SK-MEL-5 (cell line): ENCODE measurements at regions not wholly inside any gene's neighbourhood (a gene's known extent, or its start where the extent isn't known, plus 50 kb on each side); places are given as distances from the start of the nearest gene placed in this dataset.
A peak's percentile ranks its signal among the peaks of the same experiment; 100 is the strongest.
"Not testable (repeated sequence)": the region's sequence is repeated elsewhere in the genome, so short reads cannot be mapped to it uniquely, and the experiment has no call there.

Experiments
- DNase-seq: peaks from one replicate; pipeline ENCODE4 v3.0.0-alpha.2; 2016; ENCODE audit warnings: low read depth, low spot score
- in situ Hi-C: cut with HindIII; loops from 2 replicates; pipeline ENCODE4 v1.10.0; 2016; ENCODE audit warnings: low sequenced_read_pairs, high pct_unique_total_duplicates, low pct_unique_long_range_greater_than_20kb

- in situ Hi-C loops: no loop called here
- no peak for DNase-seq
Measured at GRCh38 chr14:37816135-37816534, 220.7 kb downstream of the TTC6 start.

GRCh38 chr14:37816743-37817295 lies 221.4 kb downstream of the TTC6 start:
- in situ Hi-C loops: no loop called here
- no peak for DNase-seq

- peak; percentile 15 for DNase-seq
- in situ Hi-C loops: no loop called here
Measured at GRCh38 chr14:37819155-37820015, 224.0 kb downstream of the TTC6 start.

GRCh38 chr14:37820810-37821209 lies 225.4 kb downstream of the TTC6 start:
- in situ Hi-C loops, DNase-seq: not testable (repeated sequence)

- in situ Hi-C loops: no loop called here
- DNase-seq: no peak
Measured at GRCh38 chr14:37824939-37825712, 229.7 kb downstream of the TTC6 start.

GRCh38 chr14:37826869-37827268 lies 231.4 kb downstream of the TTC6 start:
- DNase-seq: no peak
- in situ Hi-C loops: no loop called here

- DNase-seq: no peak
- in situ Hi-C loops: no loop called here
Measured at GRCh38 chr14:37830271-37830670, 234.8 kb downstream of the TTC6 start.

GRCh38 chr14:37834275-37834674 lies 238.8 kb downstream of the TTC6 start:
- DNase-seq: no peak
- in situ Hi-C loops: no loop called here

GRCh38 chr14:37838778-37839177 lies 243.3 kb downstream of the TTC6 start:
- in situ Hi-C loops, DNase-seq: not testable (repeated sequence)

GRCh38 chr14:37841039-37841438 lies 245.6 kb downstream of the TTC6 start:
- in situ Hi-C loops, DNase-seq: not testable (repeated sequence)

GRCh38 chr14:37842106-37842505 lies 246.7 kb downstream of the TTC6 start:
- in situ Hi-C loops: no loop called here
- no peak for DNase-seq

- no peak for DNase-seq
- in situ Hi-C loops: no loop called here
Measured at GRCh38 chr14:37843954-37844607, 248.7 kb downstream of the TTC6 start.

GRCh38 chr14:37844614-37845013 lies 249.2 kb downstream of the TTC6 start:
- DNase-seq: no peak
- in situ Hi-C loops: no loop called here

- DNase-seq: no peak
- in situ Hi-C loops: no loop called here
Measured at GRCh38 chr14:37848985-37849621, 253.7 kb downstream of the TTC6 start.

GRCh38 chr14:37851054-37851453 lies 255.6 kb downstream of the TTC6 start:
- DNase-seq: no peak
- in situ Hi-C loops: no loop called here

GRCh38 chr14:37855871-37856270 lies 260.4 kb downstream of the TTC6 start:
- no peak for DNase-seq
- in situ Hi-C loops: no loop called here

GRCh38 chr14:37857774-37858266 lies 262.4 kb downstream of the TTC6 start:
- in situ Hi-C loops: no loop called here

More at GRCh38 chr14:37857774-37858266, 262.4 kb downstream of the TTC6 start:
- DNase-seq: no peak
